ENCODE measurements at regions not wholly inside any gene's neighbourhood (a gene's known extent, or its start where the extent isn't known, plus 50 kb on each side); places are given as distances from the start of the nearest gene placed in this dataset.

DNA sequence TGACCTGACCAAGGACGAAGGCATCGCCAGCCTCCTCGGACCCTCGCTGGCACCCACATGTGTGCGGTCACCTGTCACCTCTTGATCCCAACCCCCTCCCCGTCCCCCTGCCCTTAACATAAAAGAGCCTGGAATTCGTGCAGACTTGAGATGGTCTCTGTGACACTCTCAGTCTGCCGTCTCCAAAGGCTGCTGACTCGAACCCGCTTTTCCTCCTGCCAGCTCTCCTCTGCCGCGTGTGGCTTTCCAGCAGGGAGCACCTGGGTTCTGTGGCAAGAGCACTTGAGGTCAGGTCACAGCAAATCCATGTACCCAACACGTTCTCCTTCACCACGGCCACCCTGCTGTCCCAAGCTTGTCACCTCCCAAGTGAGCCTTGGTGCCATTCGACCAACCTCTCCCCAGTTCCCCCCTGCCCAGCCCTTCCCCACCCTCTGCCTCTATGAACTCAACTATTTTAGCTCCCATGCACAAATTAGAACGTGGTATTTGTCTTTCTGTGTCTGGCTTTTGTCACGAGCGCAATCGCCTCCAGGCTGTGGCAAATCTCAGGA, 207.6 kb downstream of the BRD1 start:
- TF ChIP-seq, protein P1, sequence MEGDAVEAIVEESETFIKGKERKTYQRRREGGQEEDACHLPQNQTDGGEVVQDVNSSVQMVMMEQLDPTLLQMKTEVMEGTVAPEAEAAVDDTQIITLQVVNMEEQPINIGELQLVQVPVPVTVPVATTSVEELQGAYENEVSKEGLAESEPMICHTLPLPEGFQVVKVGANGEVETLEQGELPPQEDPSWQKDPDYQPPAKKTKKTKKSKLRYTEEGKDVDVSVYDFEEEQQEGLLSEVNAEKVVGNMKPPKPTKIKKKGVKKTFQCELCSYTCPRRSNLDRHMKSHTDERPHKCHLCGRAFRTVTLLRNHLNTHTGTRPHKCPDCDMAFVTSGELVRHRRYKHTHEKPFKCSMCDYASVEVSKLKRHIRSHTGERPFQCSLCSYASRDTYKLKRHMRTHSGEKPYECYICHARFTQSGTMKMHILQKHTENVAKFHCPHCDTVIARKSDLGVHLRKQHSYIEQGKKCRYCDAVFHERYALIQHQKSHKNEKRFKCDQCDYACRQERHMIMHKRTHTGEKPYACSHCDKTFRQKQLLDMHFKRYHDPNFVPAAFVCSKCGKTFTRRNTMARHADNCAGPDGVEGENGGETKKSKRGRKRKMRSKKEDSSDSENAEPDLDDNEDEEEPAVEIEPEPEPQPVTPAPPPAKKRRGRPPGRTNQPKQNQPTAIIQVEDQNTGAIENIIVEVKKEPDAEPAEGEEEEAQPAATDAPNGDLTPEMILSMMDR (IDR thresholded peaks at IDR 0.05; ENCODE audit: borderline replicate concordance, insufficient read depth, low read depth, low read length): no peak
- no peak overlapping the region for H3K4me3 ChIP-seq (ENCODE audit: low read depth, low read length)

DNA sequence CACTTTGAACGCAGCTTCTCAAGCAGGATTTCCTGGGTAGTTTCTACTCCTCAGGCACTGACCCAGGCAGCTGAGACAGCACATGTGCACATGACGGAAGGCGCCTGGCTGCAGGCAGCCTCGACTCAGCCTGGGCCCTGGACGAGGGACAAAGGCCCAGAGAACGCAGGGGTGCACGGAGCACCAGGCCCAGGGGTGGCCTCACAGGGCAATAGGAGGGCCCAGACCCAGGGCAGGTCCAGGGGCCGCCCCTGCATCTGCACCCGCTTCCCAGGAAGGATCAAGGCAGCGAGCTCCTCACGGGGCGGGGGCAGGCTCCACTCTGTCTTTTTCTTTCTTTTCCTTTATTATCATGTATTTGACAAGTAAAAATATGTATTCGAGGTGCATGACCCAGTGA, 208.4 kb downstream of the BRD1 start:
- H3K4me3 ChIP-seq (ENCODE audit: low read depth, low read length): no peak overlapping the region
- TF ChIP-seq, protein P1 (IDR thresholded peaks at IDR 0.05; ENCODE audit: borderline replicate concordance, insufficient read depth, low read depth, low read length): no peak

DNA sequence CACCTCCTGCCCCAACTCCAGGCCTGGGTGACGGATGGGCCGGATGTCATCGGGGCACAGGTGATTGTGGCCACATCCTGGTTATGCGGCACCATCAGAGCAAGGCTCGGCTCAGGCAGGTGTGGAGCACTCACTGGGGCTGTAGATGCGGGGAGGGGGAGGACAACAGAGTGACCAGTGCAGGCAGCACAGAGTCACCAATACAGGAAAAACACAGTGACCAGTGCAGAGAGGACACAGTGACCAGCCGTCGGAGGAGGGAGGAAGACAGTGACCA, 209.1 kb downstream of the BRD1 start:
- no peak overlapping the region for H3K4me3 ChIP-seq (ENCODE audit: low read depth, low read length)
- TF ChIP-seq, protein P1 (IDR thresholded peaks at IDR 0.05; ENCODE audit: borderline replicate concordance, insufficient read depth, low read depth, low read length): no peak

DNA sequence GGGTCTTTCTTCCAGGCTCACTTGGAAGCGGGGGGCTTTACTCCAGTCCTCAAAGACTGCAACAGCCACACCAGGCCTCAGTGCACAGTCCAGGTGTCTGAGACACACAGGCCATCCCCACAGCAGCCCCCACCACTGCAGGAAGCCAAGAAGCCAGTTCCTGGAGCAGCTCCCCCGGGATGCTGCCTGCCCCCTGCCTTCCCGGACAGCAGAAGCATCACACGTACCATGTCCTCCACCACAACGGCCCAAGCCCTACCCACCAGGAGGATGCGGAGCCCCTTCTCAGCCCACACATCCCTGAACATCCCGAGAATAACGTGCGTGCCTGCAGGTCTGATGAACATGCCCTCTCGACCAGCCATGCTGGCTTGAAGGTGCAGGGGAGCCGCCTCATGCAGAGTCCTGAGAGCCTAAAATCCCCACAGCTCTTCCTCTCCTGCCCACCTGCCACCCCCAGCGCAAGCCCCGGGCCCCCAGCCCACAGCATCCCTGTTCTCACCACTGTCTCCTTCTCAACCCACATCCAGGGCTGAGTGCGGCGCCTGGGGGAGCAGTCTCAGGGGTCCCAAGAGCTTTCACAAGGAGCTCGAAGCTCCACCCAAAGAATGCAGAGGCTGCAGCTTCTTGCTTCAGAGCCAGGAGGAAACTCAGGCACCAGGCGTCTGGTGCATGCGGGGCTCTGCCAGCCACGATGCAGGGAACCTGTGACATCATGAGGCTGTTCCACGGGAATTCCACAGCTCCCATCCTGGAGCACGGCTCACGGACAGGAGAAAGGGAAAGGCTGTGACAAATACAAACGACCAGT, 209.6 kb downstream of the BRD1 start:
- TF ChIP-seq, protein P1 (IDR thresholded peaks at IDR 0.05; ENCODE audit: borderline replicate concordance, insufficient read depth, low read depth, low read length): no peak

DNA sequence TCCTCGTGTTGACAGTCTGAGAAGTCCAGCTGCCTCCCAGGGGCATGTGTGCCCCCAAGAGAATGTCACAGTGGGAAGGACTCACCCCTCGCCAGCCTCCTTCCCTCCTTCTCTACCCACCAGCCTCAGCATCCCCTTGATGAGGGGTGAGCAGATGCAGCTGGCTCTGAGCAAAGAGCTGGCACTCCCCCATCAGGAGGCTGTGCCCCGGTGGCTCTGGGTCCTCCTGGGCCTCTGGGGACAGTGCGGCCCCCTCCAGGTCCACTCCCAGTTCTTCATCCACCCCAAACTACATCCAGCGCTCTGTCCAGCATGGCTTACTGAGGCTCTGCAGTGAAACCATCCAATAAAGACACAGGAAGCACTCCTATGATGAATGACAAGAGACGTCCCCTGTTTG, 210.4 kb downstream of the BRD1 start:
- TF ChIP-seq, protein P1 (IDR thresholded peaks at IDR 0.05; ENCODE audit: borderline replicate concordance, insufficient read depth, low read depth, low read length): no peak

More for the DNA sequence above, 209.6 kb downstream of the BRD1 start:
- H3K4me3 ChIP-seq (ENCODE audit: low read depth, low read length): no peak overlapping the region

DNA sequence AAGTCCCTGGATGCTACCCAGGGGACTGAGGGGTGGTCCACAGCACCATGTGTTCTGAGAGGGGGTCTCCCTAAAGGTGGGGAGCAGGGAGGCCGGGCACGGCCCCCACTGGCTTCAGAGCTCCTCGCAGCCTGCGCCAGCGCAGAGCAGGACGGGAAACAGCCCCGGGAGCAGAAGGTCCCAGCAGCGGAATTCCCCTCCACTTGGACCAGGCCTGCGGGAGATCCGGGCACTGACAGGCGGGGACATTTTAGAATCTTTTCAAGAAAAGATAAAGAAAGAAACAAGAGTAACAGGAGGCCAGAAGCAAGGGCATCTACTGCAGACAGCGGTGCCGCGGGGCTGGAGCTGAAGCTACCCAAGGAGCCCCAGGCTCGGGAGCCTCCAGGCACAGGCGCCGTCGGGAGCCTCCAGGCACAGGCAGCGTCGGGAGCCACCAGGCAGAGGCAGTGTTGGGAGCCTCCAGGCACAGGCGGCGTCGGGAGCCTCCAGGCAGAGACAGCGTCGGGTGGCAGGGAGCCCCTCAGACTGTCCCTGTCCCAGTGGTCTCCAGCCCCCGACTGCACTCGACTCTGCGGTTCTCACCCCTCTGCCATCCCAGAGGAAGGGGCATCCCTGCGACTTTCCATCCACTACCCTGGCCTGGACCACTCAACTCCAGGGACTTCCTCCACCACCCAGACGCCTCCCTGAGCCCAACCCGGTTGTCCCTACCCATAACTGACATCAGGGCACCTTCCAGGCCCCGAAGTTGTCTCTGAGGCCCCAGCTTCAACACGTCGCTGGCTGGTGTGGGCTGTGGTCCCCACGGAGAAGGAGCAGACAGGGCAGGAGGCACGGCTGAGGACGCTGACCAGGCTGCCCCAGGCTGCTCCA, 211.1 kb downstream of the BRD1 start:
- TF ChIP-seq, protein P1 (IDR thresholded peaks at IDR 0.05; ENCODE audit: borderline replicate concordance, insufficient read depth, low read depth, low read length): no peak
- no peak overlapping the region for H3K4me3 ChIP-seq (ENCODE audit: low read depth, low read length)

More for the DNA sequence above, 210.4 kb downstream of the BRD1 start:
- no peak overlapping the region for H3K4me3 ChIP-seq (ENCODE audit: low read depth, low read length)
